Right lobe of liver (tissue), 6 donors: ENCODE measurements at regions not wholly inside any gene's neighbourhood (a gene's known extent, or its start where the extent isn't known, plus 50 kb on each side); places are given as distances from the start of the nearest gene placed in this dataset.

ENCODE experiments used
- ATAC-seq, 4 donors: fragments of 200-7000 bp; cut with Tn5 transposase; one replicate each; pipeline ENCODE4 v1.9.1; 2020; ENCODE audit warnings: mild to moderate bottlenecking in 4 of 4, moderate library complexity in 4 of 4
- DNase-seq, 3 donors: peaks; one replicate each; pipeline ENCODE4 v3.0.0-alpha.2; 2020
- H3K27ac ChIP-seq, 3 donors: fragments of 200-600 bp; one replicate each; pipeline ENCODE4 v1.8.0; 2022
- H3K27me3 ChIP-seq, 2 donors: fragments of 200-600 bp; one replicate each; pipeline ENCODE4 v1.8.0; 2022
- H3K36me3 ChIP-seq, 4 donors: fragments of 200-600 bp; sonication (generic) in 1 of 4; one replicate each; pipeline versions ENCODE4 v1.5.1 to v1.8.0; 2017 to 2022; ENCODE audit warnings: control low read depth in 1 of 4
- H3K4me1 ChIP-seq, 4 donors: fragments of 200-600 bp; sonication (generic) in 1 of 4; one replicate each; pipeline versions ENCODE4 v1.5.1 to v1.8.0; 2017 to 2022; ENCODE audit warnings: control low read depth in 1 of 4
- H3K4me3 ChIP-seq, 3 donors: fragments of 200-600 bp; one replicate each; pipeline ENCODE4 v1.8.0; 2022
- H3K9me3 ChIP-seq, 4 donors: fragments of 200-600 bp; sonication (generic) in 1 of 4; one replicate each; pipeline versions ENCODE4 v1.5.1 to v1.8.0; 2017 to 2022; ENCODE audit warnings: control low read depth in 1 of 4
- POLR2A ChIP-seq: fragments of 450-650 bp; IDR thresholded peaks from one replicate; pipeline ENCODE4 v1.6.1; 2017; ENCODE audit warnings: antibody characterized with exemption, mild to moderate bottlenecking
- WGBS: methylation state at CpG from one replicate; pipeline ENCODE4 v1.1.6; 2018; ENCODE audit warnings: low coverage, low lambda C conversion rate; ENCODE audit not compliant: insufficient coverage; ENCODE audit errors: missing lambda C conversion rate; 5-methylcytosine and 5-hydroxymethylcytosine counted together
- intact Hi-C, 2 donors: fragments of 100-400 bp; cut with DNase I; formaldehyde crosslinking; loops; one replicate each; pipeline versions ENCODE4 v1.11.2 to v1.14.1; 2022
- TF ChIP-seq, protein P1 (sequence below), 4 donors: fragments of 200-600 bp in 3 of 4; fragments of 450-650 bp in 1 of 4; IDR thresholded peaks; one replicate each; pipeline versions ENCODE4 v1.5.1 to v1.8.0; 2016 to 2022; ENCODE audit warnings: antibody characterized with exemption in 4 of 4, mild to moderate bottlenecking in 2 of 4
- donor health status: DM: no; HTN: yes; CAD: no.
- donor health status: DM: no; HTN: no; CAD: no.
- donor health status: DM: no; HTN: no; CAD: no.
- donor health status: DM: no; HTN: yes; CAD: no.
- donor health status: DM: no; HTN: yes; CAD: no.

DNA sequence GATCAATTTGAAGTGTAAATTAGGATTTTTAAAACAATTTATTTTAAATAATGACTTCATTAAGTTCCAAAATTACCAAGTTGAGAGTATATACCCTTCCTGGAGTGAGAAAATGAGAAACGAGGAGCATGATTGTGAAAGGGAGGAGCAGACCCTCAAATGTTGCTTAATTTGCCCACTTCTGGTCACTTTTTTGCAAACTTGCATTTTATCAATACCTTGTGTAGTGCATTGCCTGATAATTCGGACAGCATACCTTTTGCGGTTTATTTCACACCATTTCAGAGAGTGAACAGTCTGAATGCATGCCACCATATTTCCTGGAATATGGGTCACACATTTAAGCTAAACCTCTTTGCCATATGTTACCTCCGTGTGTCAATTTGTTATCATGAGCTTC is 669.7 kb downstream of the RNF144A start:
- DNase-seq, result no peak
- ATAC-seq, result no peak
- intact Hi-C loops, result no loop called here
- H3K36me3 ChIP-seq, result no peaks in the 10 kb centered on the region
- 67% methylated on average over 4 of the region's 4 CpGs for WGBS
- no peaks in the 10 kb centered on the region for H3K9me3 ChIP-seq
- H3K27ac ChIP-seq, result no peak overlapping the region
- TF ChIP-seq POLR2A, result no peak
- TF ChIP-seq, protein P1, sequence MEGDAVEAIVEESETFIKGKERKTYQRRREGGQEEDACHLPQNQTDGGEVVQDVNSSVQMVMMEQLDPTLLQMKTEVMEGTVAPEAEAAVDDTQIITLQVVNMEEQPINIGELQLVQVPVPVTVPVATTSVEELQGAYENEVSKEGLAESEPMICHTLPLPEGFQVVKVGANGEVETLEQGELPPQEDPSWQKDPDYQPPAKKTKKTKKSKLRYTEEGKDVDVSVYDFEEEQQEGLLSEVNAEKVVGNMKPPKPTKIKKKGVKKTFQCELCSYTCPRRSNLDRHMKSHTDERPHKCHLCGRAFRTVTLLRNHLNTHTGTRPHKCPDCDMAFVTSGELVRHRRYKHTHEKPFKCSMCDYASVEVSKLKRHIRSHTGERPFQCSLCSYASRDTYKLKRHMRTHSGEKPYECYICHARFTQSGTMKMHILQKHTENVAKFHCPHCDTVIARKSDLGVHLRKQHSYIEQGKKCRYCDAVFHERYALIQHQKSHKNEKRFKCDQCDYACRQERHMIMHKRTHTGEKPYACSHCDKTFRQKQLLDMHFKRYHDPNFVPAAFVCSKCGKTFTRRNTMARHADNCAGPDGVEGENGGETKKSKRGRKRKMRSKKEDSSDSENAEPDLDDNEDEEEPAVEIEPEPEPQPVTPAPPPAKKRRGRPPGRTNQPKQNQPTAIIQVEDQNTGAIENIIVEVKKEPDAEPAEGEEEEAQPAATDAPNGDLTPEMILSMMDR (IDR thresholded peaks at IDR 0.05), result no peak
- H3K4me1 ChIP-seq, result no peaks in the 10 kb centered on the region
- no peaks in the 10 kb centered on the region for H3K27me3 ChIP-seq
- no peak overlapping the region for H3K4me3 ChIP-seq

DNA sequence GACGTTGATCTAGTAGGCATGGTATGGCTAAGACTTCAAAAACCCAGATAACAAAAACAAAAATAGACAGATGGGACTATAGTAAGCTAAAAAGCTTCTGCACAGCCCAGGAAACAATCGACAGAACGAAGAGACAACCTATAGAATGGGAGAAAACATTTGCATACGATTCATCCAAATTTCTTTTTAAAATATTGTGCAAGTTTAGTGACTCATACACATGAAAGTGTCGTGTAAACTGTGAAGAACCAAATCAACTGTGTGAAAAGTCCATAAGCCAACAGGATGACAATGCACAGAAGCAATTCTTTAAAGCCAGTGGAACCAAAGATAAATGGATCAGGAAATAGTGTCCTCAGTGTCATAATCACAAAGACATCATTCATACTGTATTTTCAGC is 671.1 kb downstream of the RNF144A start:
- intact Hi-C loops, result no loop called here
- no peaks in the 10 kb centered on the region for H3K9me3 ChIP-seq
- no peaks in the 10 kb centered on the region for H3K27me3 ChIP-seq
- H3K4me3 ChIP-seq, result no peak overlapping the region
- ATAC-seq (no peak), DNase-seq (no peak)
- WGBS, result 37% methylated on average over 5 of the region's 5 CpGs
- H3K27ac ChIP-seq, result no peak overlapping the region
- no peaks in the 10 kb centered on the region for H3K4me1 ChIP-seq
- H3K36me3 ChIP-seq, result no peaks in the 10 kb centered on the region
- TF ChIP-seq, protein P1 (IDR thresholded peaks at IDR 0.05), result no peak
- no peak for TF ChIP-seq POLR2A

DNA sequence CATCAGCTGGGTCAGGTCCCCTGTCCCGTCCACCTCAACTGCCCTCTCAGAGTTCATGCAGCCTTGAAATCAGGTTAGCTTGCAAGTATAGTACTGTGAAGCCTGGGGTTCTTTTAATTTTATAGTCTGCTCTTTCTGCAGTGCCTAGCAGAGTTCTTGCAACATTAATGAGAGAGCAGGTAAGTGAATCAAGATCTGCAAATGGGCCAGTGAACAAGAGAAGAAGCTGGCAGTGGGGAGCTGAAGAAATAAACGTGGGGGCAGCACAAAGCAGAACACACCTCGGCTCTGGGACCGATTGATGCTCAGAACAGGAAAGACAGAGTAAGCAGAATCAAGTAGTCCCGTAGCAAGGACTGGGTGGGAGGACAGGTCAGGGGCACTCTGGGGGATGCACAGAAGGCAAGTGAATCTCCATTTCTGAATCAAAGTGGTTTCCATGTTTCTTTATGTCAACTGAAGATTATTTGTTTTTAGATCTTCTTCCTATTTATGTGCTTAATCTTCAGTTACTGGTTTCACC is 675.5 kb downstream of the RNF144A start:
- H3K27me3 ChIP-seq, result no peaks in the 10 kb centered on the region
- H3K4me1 ChIP-seq, result no peaks in the 10 kb centered on the region
- DNase-seq (no peak), ATAC-seq (no peak)
- H3K36me3 ChIP-seq, result no peaks in the 10 kb centered on the region
- no peak for TF ChIP-seq POLR2A
- TF ChIP-seq, protein P1 (IDR thresholded peaks at IDR 0.05), result no peak
- no peak overlapping the region for H3K4me3 ChIP-seq
- no peak overlapping the region for H3K27ac ChIP-seq
- WGBS, result 49% methylated on average over 5 of the region's 5 CpGs
- intact Hi-C loops, result no loop called here
- H3K9me3 ChIP-seq, result no peaks in the 10 kb centered on the region

DNA sequence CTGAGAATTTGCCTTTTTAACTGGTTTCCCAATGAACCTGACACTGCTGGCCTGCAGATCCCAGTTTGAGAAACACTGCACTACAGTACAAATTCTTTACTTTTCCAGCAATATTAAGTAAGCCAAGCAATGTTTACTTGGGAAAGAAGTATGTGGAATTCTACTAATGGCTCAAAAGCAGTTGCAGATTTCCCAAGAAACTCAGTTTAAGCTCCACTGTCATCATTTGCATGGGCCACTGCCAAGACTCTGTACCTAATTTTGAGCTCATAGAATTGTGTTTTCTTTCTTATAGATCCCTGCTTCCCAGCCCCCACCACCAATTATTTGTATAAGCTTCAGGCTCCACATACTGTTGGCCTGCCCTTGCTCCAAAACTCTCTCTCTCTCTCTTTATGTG is 676.1 kb downstream of the RNF144A start:
- no peak for ATAC-seq
- intact Hi-C loops, result no loop called here
- H3K27me3 ChIP-seq, result no peaks in the 10 kb centered on the region

More for the DNA sequence above, 676.1 kb downstream of the RNF144A start:
- Histone ChIP-seq H3K36me3 (no peaks in the 10 kb centered on the region), H3K9me3 (no peaks in the 10 kb centered on the region), H3K27ac (no peak overlapping the region), H3K4me3 (no peak overlapping the region), H3K4me1 (no peaks in the 10 kb centered on the region)
- no peak for DNase-seq
- TF ChIP-seq, protein P1 (IDR thresholded peaks at IDR 0.05), result no peak
- TF ChIP-seq POLR2A, result no peak
